CD4-positive, alpha-beta T cell treated with Interleukin-15 for 4 hours (primary cell): ENCODE measurements at regions not wholly inside any gene's neighbourhood (a gene's known extent, or its start where the extent isn't known, plus 50 kb on each side); places are given as distances from the start of the nearest gene placed in this dataset.

Experiments
- DNase-seq: peaks from one replicate; pipeline ENCODE4 v3.0.0-alpha.2; 2020; ENCODE audit warnings: low spot score

DNA sequence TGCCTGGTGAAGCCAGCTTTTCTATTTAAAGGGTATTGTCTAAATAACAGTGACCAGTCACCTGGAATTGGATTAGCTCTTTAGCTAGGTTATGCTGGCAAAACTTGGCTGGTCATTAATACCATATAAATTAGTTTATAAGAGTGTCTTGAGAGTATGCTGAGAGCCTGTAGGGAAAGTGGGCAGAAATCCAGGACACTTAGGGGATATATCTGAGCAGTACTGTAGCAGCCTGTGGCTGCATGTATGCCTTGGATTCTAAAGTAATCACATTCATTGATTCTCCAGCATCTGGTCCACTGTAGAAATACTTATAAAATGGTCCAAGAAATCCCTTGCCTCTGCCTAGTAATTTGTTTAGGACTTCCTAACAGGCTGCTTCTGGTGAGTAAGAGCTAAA lies 288.9 kb upstream of the DMAC1 start:
- no peak for DNase-seq

DNA sequence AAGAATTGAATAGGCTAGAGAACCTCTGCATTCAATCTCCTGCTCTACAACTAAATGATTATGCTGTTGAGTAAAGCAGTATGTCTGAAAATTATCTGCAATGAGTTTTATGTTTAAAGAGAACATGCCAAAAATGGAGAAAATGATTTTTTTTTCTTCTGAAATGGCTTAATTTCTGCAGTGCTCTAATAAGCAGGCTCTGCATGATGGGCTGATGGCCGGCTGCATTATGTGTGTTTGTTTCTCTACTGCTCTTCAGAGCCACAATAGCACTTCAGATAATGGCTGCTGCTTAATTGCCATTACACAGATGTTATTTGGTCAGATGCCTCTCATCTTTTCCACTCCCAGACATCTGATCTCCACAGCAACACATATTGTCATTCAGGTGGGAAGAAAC lies 286.4 kb upstream of the DMAC1 start:
- DNase-seq, result no peak

DNA sequence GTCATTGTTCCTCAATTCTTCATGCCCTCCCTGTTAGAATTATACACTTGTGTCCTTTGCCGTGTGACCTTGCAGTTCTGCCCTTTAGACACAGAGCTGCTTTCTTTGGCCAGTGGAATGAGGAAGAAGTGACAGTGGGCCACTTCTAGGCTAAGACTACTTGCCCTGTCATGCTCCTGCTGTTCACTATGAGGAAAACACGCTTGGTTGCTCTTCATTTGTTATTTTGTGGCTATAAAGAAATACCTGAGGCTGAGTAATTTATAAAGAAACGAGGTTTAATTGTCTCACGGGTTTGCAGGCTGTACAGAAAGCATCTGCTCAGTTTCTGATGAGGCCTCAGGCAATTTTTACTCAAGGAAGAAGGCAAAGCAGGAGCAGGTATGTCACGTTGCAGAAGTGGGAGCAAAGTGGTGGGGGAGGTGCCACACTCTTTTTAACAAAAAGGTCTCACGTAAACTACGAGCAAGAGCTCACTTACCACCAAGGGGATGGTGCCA lies 279.1 kb upstream of the DMAC1 start:
- no peak for DNase-seq

DNA sequence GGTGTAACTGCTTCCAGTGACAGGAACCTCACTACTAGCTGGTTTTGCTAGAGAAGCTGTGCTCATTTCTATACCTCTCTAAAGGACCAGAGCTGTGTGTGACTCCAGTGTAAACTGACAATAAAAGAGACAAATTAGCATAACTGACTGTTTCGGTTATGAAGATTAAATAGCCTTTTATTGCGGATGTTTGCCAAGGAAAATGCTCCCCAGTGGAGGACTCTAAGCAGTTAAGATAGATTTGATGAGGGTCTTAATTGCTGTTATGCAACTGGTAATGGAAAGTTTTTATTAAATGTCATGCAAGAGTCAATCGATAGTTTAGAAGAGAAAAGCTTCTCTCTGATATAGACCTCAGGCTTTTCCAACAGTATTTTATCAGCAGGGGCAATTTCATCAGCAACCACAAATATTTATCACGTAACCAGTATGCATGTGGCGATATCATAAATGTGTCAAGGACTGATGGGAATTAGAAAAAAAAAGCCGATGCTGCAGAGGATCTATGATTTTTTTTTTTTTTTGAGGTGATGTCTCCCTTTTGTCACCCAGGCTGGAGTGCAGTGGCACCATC lies 275.2 kb upstream of the DMAC1 start:
- DNase-seq, result no peak

GRCh38 chr9:8071445-8071798 lies 271.8 kb upstream of the DMAC1 start:
- DNase-seq, result no peak

DNA sequence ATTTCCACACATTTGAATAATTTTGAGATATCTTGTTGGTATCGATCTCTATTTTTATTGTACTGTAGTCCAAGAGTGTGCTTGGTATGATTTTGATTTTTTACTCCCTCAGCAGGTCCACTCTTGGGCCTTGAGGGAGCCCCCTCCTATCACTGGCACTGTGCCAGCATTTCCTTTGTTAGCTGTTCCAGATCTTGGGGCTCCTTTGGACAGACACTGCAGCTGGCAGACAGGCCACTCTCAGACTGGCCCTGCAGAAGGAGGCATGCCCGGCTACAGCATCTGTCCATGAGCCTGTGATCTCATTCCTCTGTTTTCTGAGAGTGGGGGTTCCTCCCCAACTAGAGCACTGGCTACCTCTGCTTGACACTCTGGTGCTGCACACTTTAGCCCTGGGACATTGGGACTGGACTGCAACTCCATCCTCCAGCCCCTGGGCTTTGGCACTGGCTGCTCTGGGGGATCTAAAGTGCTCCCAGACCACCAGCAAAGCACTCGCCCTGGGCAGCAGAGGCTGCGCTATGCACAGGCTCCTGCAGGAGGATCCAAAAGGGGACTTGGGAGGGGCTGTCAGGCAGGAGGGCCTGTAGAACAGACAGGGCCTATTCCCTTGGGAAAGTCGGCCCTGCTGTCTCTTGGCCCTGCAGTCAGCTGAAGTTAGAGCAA lies 271.3 kb upstream of the DMAC1 start:
- DNase-seq, result no peak

DNA sequence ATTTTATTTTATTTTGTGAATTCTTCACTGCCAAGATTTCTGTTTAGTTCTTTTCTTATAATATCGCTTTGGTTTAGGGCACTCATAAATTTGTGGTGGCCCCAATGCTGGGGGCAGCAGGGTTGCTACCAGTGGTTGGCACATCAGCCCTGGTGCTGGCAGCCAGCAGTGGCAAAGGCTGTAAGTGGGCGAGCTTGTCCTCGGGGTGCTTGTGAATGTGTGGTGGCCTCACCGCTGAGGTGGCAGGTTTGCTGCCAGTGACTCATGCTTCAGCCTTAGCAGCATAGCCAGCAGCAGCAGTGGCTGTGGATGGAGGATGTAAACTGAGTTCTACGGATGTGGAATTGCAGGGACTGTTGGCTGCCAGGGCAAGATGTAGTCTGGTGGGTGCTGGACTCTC lies 262.9 kb upstream of the DMAC1 start:
- no peak for DNase-seq

DNA sequence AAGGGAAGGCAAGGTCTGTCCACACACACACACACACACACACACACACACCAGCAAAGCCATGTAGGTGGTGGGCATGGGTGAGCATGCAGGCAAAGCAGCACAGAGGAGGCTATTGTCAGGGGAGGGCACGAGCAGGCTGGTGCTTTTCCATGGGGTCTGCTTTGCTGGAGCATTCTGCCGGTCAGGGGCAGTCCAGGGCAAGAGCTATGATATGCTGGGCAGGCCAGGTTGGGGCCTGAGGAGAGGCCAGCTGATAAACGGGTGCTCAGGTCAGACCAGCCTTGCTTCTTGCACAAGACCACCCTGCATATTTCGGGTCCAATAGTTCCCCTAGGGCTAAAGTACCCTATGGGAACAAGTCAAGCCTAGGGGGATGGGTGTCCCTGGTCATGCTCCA lies 253.9 kb upstream of the DMAC1 start:
- no peak for DNase-seq

GRCh38 chr9:8052991-8053390 lies 253.4 kb upstream of the DMAC1 start:
- DNase-seq, result no peak

DNA sequence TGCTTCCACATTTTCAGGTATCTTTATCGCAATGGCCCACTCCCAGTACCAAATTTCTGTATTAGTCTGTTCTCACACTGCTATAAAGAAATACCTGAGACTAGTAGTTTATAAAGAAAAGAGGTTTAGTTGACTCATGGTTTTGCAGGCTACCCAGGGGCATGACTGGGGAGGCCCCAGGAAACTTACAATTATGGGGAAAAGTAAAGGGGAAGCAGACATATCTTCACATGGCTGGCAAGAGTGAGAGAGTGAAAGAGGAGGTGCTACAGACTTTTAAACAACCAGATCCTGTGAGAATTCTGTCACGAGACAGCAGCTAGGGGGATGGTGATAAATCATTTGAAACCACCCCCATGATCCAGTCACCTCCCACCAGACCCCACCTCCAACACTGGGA lies 238.2 kb upstream of the DMAC1 start:
- no peak for DNase-seq

DNA sequence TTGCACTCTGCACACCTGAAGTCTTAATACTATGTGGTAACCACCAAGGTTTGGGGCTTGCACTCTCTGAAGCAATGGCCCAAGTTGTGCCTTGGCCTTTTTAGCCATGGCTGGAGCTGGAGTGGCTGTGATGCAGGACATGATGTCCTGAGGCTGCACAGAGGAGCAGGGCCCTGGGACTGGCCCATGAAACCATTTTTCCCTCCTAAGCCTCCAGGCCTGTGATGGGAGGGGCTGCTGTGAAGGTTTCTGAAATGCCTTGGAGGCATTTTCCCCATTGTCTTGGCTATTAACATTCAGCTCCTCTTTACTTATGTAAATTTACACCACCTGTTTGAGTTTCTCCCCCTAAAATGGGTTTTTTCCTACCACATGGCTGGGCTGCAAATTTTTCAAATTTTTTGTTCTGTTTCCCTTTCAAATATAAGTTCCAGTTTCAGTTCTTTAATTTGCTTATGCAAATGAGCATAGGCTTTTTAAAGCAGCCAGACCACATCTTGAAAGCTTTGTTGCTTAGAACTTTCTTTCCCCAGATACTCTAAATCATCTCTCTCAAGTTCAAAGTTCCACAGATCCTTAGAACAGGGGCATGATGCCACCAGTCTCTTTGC lies 237.4 kb upstream of the DMAC1 start:
- no peak for DNase-seq

DNA sequence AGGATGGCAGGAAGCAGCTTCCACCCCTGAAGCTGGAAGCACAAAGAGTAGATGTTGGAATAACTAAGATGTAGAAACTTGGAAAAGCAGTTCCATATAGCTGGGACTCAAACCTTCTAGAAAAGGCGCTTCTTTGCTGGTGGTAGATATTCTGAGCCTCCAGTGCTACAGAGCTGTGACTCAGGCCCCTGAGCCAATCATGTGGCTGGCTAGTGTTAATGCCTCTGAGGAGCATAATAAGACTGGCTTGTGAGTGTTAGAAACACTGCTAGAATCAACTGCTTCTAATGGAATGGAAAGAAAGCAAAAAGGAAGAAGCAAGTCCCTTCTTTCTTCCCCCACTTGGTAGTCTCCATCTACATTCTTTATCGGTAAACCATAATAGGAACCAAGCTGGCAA lies 234.2 kb upstream of the DMAC1 start:
- DNase-seq, result no peak

- DNase-seq, result no peak
Observed at GRCh38 chr9:8030095-8030494, 230.5 kb upstream of the DMAC1 start.

- DNase-seq, result no peak
Observed at GRCh38 chr9:8027351-8027750, 227.8 kb upstream of the DMAC1 start.

DNA sequence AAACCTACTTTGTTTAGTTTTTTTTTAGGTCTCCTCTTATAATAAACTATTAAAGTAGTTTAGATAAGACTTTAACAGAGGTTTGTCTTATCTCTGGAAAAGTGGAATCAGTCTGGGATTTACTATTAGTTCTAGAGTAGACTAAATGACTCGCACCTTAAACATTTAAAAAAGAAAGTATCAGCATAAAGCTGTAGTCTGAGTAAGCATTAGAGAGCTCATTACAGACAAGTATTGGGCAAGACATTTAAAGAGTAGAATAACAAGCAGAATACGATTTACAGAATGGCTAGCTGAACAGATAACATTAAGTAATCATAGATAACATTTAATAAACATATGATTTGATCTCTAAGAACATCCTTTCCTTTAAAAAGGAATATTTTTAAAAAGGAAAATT lies 226.0 kb upstream of the DMAC1 start:
- no peak for DNase-seq

- no peak for DNase-seq
Observed at GRCh38 chr9:8020186-8020585, 220.6 kb upstream of the DMAC1 start.

DNA sequence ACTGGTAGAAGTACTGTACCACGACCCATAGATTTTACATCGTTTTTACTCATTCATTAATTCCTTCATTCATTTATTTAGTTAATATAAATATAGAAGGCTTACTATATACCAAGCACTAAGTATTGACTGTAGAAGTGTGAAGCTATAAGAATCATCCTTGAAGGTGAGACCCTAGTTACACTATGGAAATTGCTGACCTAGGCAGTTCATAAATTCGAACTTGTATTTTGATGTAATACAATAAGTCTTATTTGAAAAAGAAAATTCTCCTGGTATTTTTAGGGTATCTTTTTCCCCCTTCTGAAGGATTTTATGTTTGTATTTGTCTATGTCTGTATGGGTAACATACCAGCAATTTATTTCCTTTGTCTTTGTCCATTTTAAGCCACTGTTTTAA lies 220.1 kb upstream of the DMAC1 start:
- DNase-seq, result no peak

DNA sequence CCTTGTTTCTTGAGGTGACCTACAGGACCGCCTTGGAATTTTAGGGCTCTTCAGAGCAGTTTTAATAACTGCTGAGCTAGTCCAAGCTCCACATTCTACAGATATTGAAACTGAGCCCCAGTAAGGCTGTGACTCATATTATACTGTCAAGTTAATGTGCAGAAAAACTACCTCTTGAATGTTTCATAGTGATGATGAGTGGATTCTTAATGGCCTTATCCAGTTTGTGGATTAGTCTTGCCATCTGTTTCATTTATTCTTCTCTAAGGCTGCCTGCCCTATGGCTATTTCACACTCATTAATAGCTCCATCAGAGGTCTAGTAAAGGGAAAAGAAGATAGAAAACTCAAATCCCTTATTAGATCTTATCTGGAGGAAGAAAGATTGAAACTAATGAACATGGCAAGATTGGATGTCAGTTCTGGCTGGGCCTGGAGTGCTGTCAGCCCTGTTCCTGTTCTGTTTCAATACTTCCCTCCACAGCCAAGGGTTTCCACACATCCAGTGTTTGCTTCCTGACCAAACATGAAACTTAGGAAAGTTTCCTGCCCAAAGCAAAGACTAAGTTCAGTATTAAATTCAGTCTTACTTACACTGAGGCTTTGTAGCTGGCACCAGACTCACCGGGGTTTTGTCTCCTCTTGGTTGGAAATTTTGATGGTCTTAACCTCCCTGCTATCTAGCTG lies 215.6 kb upstream of the DMAC1 start:
- DNase-seq, result no peak

GRCh38 chr9:8012986-8013385 lies 213.4 kb upstream of the DMAC1 start:
- DNase-seq, result no peak

GRCh38 chr9:8011974-8012373 lies 212.4 kb upstream of the DMAC1 start:
- no peak for DNase-seq

DNA sequence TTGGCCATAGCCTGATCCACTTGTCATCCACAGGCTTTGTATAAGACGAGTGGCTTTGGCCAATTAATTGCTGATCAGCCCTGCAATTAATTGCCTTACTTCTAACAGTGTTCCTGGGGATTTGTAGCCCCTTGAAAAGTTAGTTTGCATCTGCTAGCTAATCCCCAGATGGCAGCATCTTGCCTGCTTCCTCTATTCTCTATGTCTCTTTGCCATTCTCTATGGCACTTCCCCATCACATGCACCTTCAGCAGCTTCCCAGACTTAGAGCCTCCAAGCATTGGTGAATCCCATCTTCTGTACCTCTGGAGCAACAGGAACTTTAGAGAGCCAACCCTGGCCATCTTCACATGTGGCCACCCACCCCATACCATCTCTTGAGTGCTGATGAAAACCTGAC lies 197.0 kb upstream of the DMAC1 start:
- DNase-seq, result no peak

GRCh38 chr9:7988644-7989280 lies 189.2 kb upstream of the DMAC1 start:
- DNase-seq, result no peak

- DNase-seq, result no peak
Observed at GRCh38 chr9:7984692-7985091, 185.1 kb upstream of the DMAC1 start.
